Retinal pigment epithelial cell (primary cell): ENCODE measurements at regions not wholly inside any gene's neighbourhood (a gene's known extent, or its start where the extent isn't known, plus 50 kb on each side); places are given as distances from the start of the nearest gene placed in this dataset.
"Not testable (repeated sequence)": the region's sequence is repeated elsewhere in the genome, so short reads cannot be mapped to it uniquely, and the experiment has no call there.

Experiments used
- DNase-seq: peaks from one replicate; pipeline ENCODE4 v3.0.0-alpha.2; 2010; ENCODE audit warnings: low read depth
- H3K4me3 ChIP-seq: 2 replicates; pipeline ENCODE4 v1.5.1; 2011; ENCODE audit warnings: mild to moderate bottlenecking, low read length, control low read depth, moderate library complexity
- TF ChIP-seq, protein P1 (sequence below): conservative IDR thresholded peaks from 2 replicates; pipeline ENCODE4 v1.5.1; 2011; ENCODE audit warnings: low read depth, low read length, control low read depth, inconsistent platforms

DNA sequence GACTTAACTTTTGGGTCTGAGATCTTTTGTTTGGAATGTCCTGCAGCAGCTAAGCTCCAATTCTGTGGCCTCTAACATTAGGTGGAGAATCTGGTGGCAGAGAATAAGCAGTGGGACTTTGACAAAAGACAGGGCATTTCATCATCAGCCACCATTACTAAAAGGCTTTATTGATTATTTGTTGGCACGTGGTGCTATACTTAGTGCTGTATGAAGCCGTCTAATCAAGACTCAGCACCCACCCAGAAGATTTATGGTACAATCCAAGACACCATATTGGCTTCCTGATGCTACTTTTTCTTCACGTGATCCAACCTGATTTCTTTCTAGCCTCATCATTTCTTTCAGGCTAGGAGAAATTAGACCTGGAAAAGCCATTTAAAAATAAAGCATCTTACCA is 80.7 kb upstream of the GRAMD1B start:
- TF ChIP-seq, protein P1, sequence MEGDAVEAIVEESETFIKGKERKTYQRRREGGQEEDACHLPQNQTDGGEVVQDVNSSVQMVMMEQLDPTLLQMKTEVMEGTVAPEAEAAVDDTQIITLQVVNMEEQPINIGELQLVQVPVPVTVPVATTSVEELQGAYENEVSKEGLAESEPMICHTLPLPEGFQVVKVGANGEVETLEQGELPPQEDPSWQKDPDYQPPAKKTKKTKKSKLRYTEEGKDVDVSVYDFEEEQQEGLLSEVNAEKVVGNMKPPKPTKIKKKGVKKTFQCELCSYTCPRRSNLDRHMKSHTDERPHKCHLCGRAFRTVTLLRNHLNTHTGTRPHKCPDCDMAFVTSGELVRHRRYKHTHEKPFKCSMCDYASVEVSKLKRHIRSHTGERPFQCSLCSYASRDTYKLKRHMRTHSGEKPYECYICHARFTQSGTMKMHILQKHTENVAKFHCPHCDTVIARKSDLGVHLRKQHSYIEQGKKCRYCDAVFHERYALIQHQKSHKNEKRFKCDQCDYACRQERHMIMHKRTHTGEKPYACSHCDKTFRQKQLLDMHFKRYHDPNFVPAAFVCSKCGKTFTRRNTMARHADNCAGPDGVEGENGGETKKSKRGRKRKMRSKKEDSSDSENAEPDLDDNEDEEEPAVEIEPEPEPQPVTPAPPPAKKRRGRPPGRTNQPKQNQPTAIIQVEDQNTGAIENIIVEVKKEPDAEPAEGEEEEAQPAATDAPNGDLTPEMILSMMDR = no peak
- H3K4me3 ChIP-seq = no peak overlapping the region
- DNase-seq = no peak

GRCh38 chr11:123344790-123345357 is 85.2 kb upstream of the GRAMD1B start:
- H3K4me3 ChIP-seq = no peak overlapping the region
- TF ChIP-seq, protein P1 = no peak
- no peak for DNase-seq

DNA sequence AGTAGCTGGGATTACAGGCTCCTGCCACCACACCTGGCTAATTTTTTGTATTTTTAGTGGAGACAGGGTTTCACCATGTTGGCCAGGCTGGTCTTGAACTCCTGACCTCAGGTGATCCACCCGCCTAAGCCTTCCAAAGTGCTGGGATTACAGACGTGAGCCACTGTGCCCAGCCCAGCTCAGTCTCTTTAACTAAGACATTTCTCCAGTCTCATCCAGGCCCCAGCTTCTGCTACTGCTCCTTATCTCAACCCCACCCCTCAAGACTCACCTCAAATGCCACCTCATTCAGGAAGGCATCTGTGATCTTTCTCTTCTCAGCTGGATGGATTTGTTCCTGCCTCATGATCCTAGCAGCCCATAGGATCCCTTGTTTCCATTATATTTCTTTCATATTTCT is 85.9 kb upstream of the GRAMD1B start:
- DNase-seq = peak; percentile 12
- H3K4me3 ChIP-seq = not testable (repeated sequence)

GRCh38 chr11:123338997-123339752 is 90.9 kb upstream of the GRAMD1B start:
- TF ChIP-seq, protein P1 = no peak
- DNase-seq = no peak
- H3K4me3 ChIP-seq = no peak overlapping the region

DNA sequence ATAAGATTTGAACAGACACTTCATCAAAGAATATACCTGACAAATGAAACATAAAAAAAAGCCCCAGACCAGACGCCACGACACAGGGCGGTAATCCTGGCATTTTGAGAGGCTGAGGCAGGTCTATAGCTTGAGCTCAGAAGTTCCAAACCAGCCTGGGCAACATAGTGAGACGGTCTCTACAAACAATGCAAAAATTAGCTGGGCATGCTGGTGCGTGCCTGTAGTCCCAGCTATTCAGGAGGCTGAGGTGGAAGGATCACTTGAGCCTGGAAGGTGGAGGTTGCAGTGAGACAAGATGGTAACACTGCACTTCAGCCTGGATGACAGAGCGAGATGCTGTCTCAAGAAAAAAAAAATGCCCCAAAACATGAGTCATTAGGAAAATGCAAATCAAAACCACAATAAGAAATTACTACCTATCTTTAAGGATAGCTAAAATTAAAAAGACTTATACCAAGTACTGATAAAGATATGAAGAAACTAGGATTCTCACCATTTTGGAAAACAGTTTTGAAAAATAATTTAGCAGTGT is 91.7 kb upstream of the GRAMD1B start:
- DNase-seq = no peak
- H3K4me3 ChIP-seq = no peak overlapping the region
- TF ChIP-seq, protein P1 = no peak

GRCh38 chr11:123334925-123335324 is 95.1 kb upstream of the GRAMD1B start:
- TF ChIP-seq, protein P1 = no peak
- DNase-seq = no peak

GRCh38 chr11:123332577-123332976 is 97.5 kb upstream of the GRAMD1B start:
- not testable (repeated sequence) for DNase-seq, H3K4me3 ChIP-seq

More at GRCh38 chr11:123334925-123335324, 95.1 kb upstream of the GRAMD1B start:
- H3K4me3 ChIP-seq = no peak overlapping the region

- no peak for DNase-seq
- TF ChIP-seq, protein P1 = no peak
- H3K4me3 ChIP-seq = no peak overlapping the region
Measured at GRCh38 chr11:123330948-123331347, 99.1 kb upstream of the GRAMD1B start.
